Neural cell (in vitro differentiated cells): ENCODE measurements at regions not wholly inside any gene's neighbourhood (a gene's known extent, or its start where the extent isn't known, plus 50 kb on each side); places are given as distances from the start of the nearest gene placed in this dataset.

Source experiments
- CTCF ChIP-seq: fragments of 450-650 bp; IDR thresholded peaks from 2 replicates; pipeline ENCODE4 v1.5.1; 2014; ENCODE audit warnings: antibody characterized with exemption, mild to moderate bottlenecking, moderate library complexity; ENCODE audit not compliant: poor library complexity, severe bottlenecking
- EP300 ChIP-seq: fragments of 450-650 bp; conservative IDR thresholded peaks from 2 replicates; pipeline ENCODE4 v1.6.1; 2014; ENCODE audit warnings: antibody characterized with exemption, mild to moderate bottlenecking, moderate library complexity; ENCODE audit not compliant: poor library complexity, severe bottlenecking
- EZH2 ChIP-seq: fragments of 200-600, 300-800 bp; shearing (Covaris generic), sonication (generic); IDR thresholded peaks from 2 replicates; pipeline ENCODE4 v1.6.1; 2014; ENCODE audit warnings: antibody characterized with exemption, low read length, borderline replicate concordance, mild to moderate bottlenecking; ENCODE audit not compliant: insufficient read depth, poor library complexity, severe bottlenecking
- MXI1 ChIP-seq: fragments of 450-650 bp; conservative IDR thresholded peaks from 2 replicates; pipeline ENCODE4 v1.6.1; 2014; ENCODE audit warnings: antibody characterized with exemption, mild to moderate bottlenecking; ENCODE audit not compliant: poor library complexity, severe bottlenecking
- POLR2AphosphoS5 ChIP-seq: IDR thresholded peaks from 2 replicates; pipeline ENCODE4 v1.6.1; 2012
- REST ChIP-seq: IDR thresholded peaks from 2 replicates; pipeline ENCODE4 v1.6.1; 2012; ENCODE audit warnings: borderline replicate concordance
- TAF1 ChIP-seq: IDR thresholded peaks from 2 replicates; pipeline ENCODE4 v1.6.1; 2012; ENCODE audit warnings: low read depth

- TF ChIP-seq CTCF (no peak), EZH2 (no peak), POLR2AphosphoS5 (no peak), REST (no peak), TAF1 (no peak), EP300 (no peak), MXI1 (no peak)
Measured at GRCh38 chr13:44142540-44142867, 231.1 kb upstream of the SERP2 start.
